OCI-LY7 (cell line): ENCODE measurements at regions not wholly inside any gene's neighbourhood (a gene's known extent, or its start where the extent isn't known, plus 50 kb on each side); places are given as distances from the start of the nearest gene placed in this dataset.

Experiments
- BruUV-seq: library from RNA; stranded (reverse); fragments of 400-500 nt; replicated peaks from 2 replicates; lab custom pipeline; 2021; lab: Mats Ljungman, UMichigan
- CTCF ChIA-PET: fragments of 300-600 bp; sonication (Branson Sonifier 250); formaldehyde crosslinking; loops from one replicate; lab custom pipeline; 2022; ENCODE audit warnings: antibody characterized with exemption; ENCODE audit not compliant: unreplicated experiment; lab: Charles Lee
- POLR2A ChIA-PET: fragments of 300-600 bp; sonication (Branson Sonifier 250); formaldehyde crosslinking; loops from one replicate; lab custom pipeline; 2022; ENCODE audit warnings: antibody characterized with exemption; lab: Charles Lee
- DNase-seq: peaks from one replicate; pipeline ENCODE4 v3.0.0-alpha.2; 2015; ENCODE audit warnings: low spot score
- H2AFZ ChIP-seq: fragments of 200-600 bp; sonication (generic), shearing (Covaris generic); 2 replicates; pipeline ENCODE4 v1.6.1; 2014; ENCODE audit warnings: mild to moderate bottlenecking, antibody characterized with exemption, low read length, moderate library complexity
- H3K27ac ChIP-seq: fragments of 200-600 bp; sonication (generic); 2 replicates; pipeline ENCODE4 v1.5.1; 2014; ENCODE audit warnings: mixed run types, low read depth, mild to moderate bottlenecking, moderate library complexity, low read length, inconsistent platforms; ENCODE audit not compliant: poor library complexity, severe bottlenecking
- H3K36me3 ChIP-seq: fragments of 200-600 bp; sonication (generic); 2 replicates; pipeline ENCODE4 v1.6.1; 2014; ENCODE audit warnings: mild to moderate bottlenecking, antibody characterized with exemption, low read length, moderate library complexity, mixed read lengths; ENCODE audit not compliant: insufficient read depth
- H3K4me1 ChIP-seq: fragments of 200-600 bp; sonication (generic); 2 replicates; pipeline ENCODE4 v1.5.1; 2014; ENCODE audit warnings: mild to moderate bottlenecking, low read length; ENCODE audit not compliant: insufficient read depth, poor library complexity, severe bottlenecking
- H3K4me2 ChIP-seq: fragments of 200-600 bp; sonication (generic); 2 replicates; pipeline ENCODE4 v1.6.1; 2014; ENCODE audit warnings: mild to moderate bottlenecking, low read length
- H3K4me3 ChIP-seq: fragments of 200-600 bp; sonication (generic); 2 replicates; pipeline ENCODE4 v1.5.1; 2014; ENCODE audit warnings: mild to moderate bottlenecking, low read depth, low read length; ENCODE audit not compliant: poor library complexity, severe bottlenecking
- H3K79me2 ChIP-seq: fragments of 200-600 bp; sonication (generic); 2 replicates; pipeline ENCODE4 v1.6.1; 2016; ENCODE audit warnings: low read depth, mild to moderate bottlenecking, low read length, moderate library complexity, mixed read lengths; ENCODE audit not compliant: insufficient read depth
- H3K9me2 ChIP-seq: fragments of 200-600 bp; sonication (generic); 2 replicates; pipeline ENCODE4 v1.6.1; 2016; ENCODE audit warnings: mild to moderate bottlenecking, low read length, mixed read lengths; ENCODE audit not compliant: insufficient read depth
- H3K9me3 ChIP-seq: fragments of 200-600 bp; sonication (generic); 2 replicates; pipeline ENCODE4 v1.6.1; 2014; ENCODE audit warnings: mild to moderate bottlenecking, mixed run types, low read length, mixed read lengths
- H4K20me1 ChIP-seq: fragments of 200-600 bp; sonication (generic); 2 replicates; pipeline ENCODE4 v1.6.1; 2014; ENCODE audit warnings: mild to moderate bottlenecking, antibody characterized with exemption, low read length, moderate library complexity, mixed read lengths; ENCODE audit not compliant: insufficient read depth
- EZH2phosphoT487 ChIP-seq: fragments of 200-600 bp; sonication (generic); IDR thresholded peaks from 2 replicates; pipeline ENCODE4 v1.6.1; 2018; ENCODE audit warnings: low read depth, borderline replicate concordance, mild to moderate bottlenecking, mixed run types, antibody characterized with exemption, low read length, moderate library complexity, mixed read lengths
- intact Hi-C: fragments of 100-400 bp; cut with micrococcal nuclease; formaldehyde crosslinking; loops from one replicate; pipeline ENCODE4 v1.10.0; 2022; ENCODE audit not compliant: unreplicated experiment
- TF ChIP-seq, protein P1 (sequence below): fragments of 200-600 bp; sonication (generic); conservative IDR thresholded peaks from 2 replicates; pipeline ENCODE4 v1.5.1; 2014; ENCODE audit warnings: mild to moderate bottlenecking, antibody characterized with exemption, low read length, moderate library complexity, mixed read lengths

DNA sequence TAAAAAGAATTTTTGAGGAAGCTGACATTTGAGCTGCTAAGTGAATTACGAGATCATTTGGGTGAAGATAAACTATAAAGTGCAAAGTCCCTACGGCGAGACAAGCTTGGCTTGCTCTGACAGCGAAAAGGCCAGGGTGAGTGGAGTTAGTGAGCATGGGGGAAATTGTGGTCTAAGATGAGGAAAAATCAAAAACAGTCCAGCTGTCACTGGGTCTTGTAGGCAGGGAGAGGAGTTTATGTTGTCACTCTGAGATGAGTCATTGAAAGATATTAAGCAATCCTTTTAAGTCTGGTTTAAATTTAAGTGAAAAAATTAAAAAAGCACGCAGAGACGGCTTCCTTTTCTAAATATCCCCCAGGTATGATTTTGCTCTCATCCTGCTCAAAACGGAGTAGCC, 601.9 kb downstream of the MRPL39 start:
- Histone ChIP-seq H2AFZ (no peak overlapping the region), H3K36me3 (no peaks in the 10 kb centered on the region), H3K4me1 (no peaks in the 10 kb centered on the region), H3K4me2 (no peak overlapping the region), H4K20me1 (no peaks in the 10 kb centered on the region), H3K4me3 (no peak overlapping the region), H3K9me3 (peaks cover 34% of the 10 kb centered on the region; the same call in 1 of the 2 replicates), H3K27ac (no peak overlapping the region), H3K79me2 (no peaks in the 10 kb centered on the region), H3K9me2 (no peaks in the 10 kb centered on the region)
- CTCF ChIA-PET = no interaction called here
- intact Hi-C loops = no loop called here
- TF ChIP-seq EZH2phosphoT487 = no peak
- TF ChIP-seq, protein P1, sequence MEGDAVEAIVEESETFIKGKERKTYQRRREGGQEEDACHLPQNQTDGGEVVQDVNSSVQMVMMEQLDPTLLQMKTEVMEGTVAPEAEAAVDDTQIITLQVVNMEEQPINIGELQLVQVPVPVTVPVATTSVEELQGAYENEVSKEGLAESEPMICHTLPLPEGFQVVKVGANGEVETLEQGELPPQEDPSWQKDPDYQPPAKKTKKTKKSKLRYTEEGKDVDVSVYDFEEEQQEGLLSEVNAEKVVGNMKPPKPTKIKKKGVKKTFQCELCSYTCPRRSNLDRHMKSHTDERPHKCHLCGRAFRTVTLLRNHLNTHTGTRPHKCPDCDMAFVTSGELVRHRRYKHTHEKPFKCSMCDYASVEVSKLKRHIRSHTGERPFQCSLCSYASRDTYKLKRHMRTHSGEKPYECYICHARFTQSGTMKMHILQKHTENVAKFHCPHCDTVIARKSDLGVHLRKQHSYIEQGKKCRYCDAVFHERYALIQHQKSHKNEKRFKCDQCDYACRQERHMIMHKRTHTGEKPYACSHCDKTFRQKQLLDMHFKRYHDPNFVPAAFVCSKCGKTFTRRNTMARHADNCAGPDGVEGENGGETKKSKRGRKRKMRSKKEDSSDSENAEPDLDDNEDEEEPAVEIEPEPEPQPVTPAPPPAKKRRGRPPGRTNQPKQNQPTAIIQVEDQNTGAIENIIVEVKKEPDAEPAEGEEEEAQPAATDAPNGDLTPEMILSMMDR = no peak
- POLR2A ChIA-PET = interaction anchor here (0.6 to 0.7 kb wide), 3 partner anchors 25 to 100 kb away, joined by 3 to 4 read pairs (median 3); no protein-coding TSS in a partner anchor
- no peak for DNase-seq
- no TSS peak for BruUV-seq

GRCh38 chr21:25002676-25003075, 604.6 kb downstream of the MRPL39 start:
- H3K9me3 ChIP-seq = peaks cover 41% of the 10 kb centered on the region
- no peaks in the 10 kb centered on the region for H3K9me2 ChIP-seq
- intact Hi-C loops = no loop called here
- H4K20me1 ChIP-seq = no peaks in the 10 kb centered on the region
- H2AFZ ChIP-seq = no peak overlapping the region
- no peak overlapping the region for H3K27ac ChIP-seq
- DNase-seq = no peak
- H3K36me3 ChIP-seq = no peaks in the 10 kb centered on the region
- no peak overlapping the region for H3K4me3 ChIP-seq
- POLR2A ChIA-PET = no interaction called here
- no peak overlapping the region for H3K4me2 ChIP-seq
- H3K4me1 ChIP-seq = no peaks in the 10 kb centered on the region
- no peaks in the 10 kb centered on the region for H3K79me2 ChIP-seq
- TF ChIP-seq, protein P1 = no peak
- TF ChIP-seq EZH2phosphoT487 = no peak
- CTCF ChIA-PET = no interaction called here
- BruUV-seq = no TSS peak

GRCh38 chr21:24995216-24995615, 612.1 kb downstream of the MRPL39 start:
- Histone ChIP-seq H2AFZ (no peak overlapping the region), H3K9me3 (peaks cover 12% of the 10 kb centered on the region; the same call in 1 of the 2 replicates), H3K79me2 (no peaks in the 10 kb centered on the region), H3K4me3 (no peak overlapping the region), H4K20me1 (no peaks in the 10 kb centered on the region), H3K9me2 (no peaks in the 10 kb centered on the region), H3K36me3 (no peaks in the 10 kb centered on the region), H3K27ac (no peak overlapping the region), H3K4me2 (no peak overlapping the region), H3K4me1 (no peaks in the 10 kb centered on the region)
- intact Hi-C loops = no loop called here
- TF ChIP-seq EZH2phosphoT487 = no peak
- TF ChIP-seq, protein P1 = no peak
- no peak for DNase-seq
- ChIA-PET CTCF (no interaction called here), POLR2A (interaction anchor here (0.7 kb wide), 1 partner anchor 14 kb away, joined by 4 read pairs; no protein-coding TSS in a partner anchor)
- no TSS peak for BruUV-seq
